GM18502 (cell line): ENCODE measurements at regions not wholly inside any gene's neighbourhood (a gene's known extent, or its start where the extent isn't known, plus 50 kb on each side); places are given as distances from the start of the nearest gene placed in this dataset.
A peak's percentile ranks its signal among the peaks of the same experiment; 100 is the strongest.

Experiments
- ATAC-seq: cut with Tn5 transposase; IDR thresholded peaks from one replicate; pipeline ENCODE4 v1.9.1; 2021; ENCODE audit warnings: mild to moderate bottlenecking; ENCODE audit not compliant: unreplicated experiment, poor library complexity

- ATAC-seq: no peak
Measured at GRCh38 chr6:137434640-137435039, 59.6 kb downstream of the OLIG3 start.

DNA sequence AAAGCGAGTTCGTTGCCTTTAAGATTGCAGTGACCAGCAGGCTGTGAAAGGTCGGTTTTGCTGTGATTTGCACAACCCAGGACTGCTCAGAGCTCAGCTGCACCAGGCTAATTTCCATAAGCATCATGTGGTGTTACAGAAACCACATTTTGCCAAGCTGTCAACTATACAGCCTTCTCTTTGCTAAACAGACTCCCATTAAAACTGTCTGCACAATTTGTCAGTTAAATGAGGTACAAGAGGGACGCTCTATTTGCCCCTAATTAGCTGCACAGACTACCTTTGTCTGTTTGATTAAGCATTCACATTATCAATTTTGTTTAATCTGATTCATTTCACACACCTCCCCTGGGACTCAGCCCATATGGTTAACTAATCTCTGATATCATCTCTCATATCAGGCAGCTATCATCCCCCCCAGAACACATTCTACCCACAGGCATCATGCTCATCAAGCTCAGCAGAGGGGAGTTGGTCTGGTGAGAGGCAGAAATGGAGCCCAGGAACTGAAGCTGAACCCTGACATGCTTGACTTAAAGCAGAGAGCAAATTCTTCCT lies 62.1 kb downstream of the OLIG3 start:
- peak; percentile 71 for ATAC-seq

- peak; percentile 74 for ATAC-seq
Measured at GRCh38 chr6:137430954-137431353, 63.2 kb downstream of the OLIG3 start.

DNA sequence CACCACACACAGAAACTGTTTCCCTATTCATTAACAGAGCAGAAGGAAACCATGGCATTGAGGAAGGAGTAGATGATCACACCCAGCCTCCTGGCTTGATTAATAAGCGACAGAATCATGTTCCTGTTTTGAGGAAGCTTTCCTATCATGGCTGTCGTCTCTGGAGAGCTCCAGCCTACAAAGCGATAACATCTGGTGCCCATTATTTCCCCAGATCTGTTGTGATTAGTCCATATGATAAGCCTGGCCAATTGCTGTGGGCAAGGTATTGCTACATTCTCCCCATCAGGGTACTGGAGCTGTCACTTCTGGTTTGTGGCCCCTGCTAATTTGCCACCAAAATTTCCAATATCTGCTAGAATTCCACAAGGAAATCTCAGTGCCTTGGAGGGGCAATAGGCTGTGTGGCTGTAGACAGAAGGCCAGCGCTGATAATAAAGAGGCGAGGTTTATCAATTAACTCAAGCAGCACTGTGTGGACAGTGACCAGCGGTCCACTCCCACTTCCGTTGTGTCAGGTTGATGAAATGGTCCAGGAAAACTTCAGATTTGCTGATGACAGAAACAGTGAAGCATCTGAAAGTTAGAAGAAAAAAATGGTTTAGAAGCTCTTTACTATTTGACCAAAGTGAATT lies 66.4 kb downstream of the OLIG3 start:
- ATAC-seq: no peak

- no peak for ATAC-seq
Measured at GRCh38 chr6:137426007-137426689, 68.0 kb downstream of the OLIG3 start.

GRCh38 chr6:137424251-137424650 lies 69.9 kb downstream of the OLIG3 start:
- no peak for ATAC-seq

DNA sequence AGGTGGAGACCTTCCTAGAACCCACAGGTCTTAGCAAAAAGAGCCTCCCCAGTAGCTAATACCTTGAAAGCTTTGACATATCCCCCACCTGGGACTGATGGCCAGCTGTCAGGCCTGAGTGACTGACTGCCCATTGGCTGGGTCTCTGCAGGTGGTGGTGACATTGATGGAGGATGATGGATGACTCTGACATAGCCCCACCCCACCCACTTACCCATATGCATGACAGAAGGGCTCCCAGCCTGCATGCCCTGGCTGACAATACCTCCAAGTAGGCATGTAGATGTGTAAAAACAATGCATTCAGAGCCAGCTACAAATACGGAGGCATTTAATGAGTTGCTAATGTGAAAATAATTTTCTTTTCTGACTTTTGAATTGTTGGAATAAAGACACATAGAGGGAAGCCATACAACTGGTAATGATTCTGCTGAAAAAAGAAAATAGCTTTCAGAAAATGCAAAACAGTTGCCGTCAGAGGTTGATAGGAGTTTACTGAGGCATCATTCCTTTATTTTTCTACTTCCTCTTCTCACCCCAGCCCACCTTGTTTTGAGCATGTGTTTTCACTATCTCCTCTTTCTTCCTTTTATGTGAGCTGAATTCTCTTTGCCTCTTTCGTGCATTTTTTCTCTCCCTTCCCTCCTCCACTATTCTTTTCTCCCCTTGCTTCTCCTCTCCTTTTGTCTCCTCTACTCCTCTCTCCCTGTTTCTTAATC lies 70.6 kb downstream of the OLIG3 start:
- ATAC-seq: no peak

DNA sequence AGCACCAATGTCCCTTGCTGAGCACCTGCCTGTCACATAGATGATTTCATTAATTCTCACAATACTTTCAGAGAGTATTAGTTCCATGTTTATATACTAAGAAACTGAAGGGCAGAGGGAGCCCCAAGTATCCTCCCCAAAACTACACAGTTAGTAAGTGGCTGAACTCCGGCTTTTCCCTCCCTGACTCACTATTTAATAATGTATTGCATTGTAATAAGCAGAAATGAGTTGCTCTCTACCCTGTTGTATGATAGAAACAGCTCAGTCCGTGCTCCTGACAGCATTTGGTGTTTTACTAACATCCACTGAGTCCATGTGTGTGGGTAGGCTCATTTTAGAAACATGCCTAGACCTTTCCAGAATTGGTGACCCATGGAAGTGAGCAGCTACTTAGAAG lies 76.8 kb downstream of the OLIG3 start:
- ATAC-seq: no peak

DNA sequence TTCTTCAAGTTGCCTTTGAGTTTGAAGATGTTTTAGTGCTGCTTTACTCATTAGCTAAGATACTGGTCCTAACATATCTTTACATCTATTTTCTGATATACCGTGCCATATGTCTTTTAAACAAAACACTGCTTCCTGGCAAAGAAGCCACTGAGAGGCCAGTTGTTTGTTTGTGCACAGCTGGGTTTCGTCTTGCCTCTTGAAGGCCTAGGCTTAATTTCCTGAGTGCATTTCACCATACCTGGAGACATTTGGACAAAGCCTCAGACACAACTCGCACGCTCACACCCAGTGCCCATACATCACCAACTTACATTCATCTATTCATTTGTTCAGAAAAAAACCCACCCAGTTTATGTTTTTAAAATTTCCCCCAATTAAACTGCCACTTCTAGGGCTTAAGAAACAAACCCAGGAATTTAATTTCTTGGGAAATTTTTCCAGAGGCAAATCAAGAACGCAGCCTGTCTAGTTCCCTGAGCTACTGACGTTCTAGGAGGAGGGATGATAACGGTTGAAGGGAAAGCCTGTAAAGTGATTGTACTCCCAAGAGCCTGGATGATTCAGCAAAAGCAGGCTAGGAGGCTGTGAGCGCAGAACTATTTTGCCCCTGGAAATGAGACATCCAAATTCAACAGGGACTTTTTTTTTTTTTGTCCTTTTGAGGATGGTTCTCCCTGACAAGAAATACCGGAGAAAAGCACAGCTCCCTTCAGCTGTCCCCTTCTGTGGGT lies 77.7 kb downstream of the OLIG3 start:
- no peak for ATAC-seq

DNA sequence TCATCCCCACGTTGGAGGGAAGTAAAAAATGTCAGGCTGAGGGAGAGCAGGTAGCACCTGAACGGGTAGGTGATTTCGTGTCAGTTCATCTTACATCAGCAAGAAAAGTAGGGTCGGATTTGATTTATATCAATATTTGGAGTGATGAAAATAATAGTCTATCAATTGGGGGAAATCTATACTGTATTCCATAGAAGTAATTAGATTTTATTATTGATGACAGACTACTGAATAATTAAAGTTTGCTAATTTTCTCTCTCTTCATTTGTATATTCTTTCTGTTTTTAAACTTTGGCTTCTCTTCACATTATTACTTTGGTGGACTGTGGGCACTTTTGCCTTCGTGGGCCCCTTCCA lies 78.4 kb downstream of the OLIG3 start:
- no peak for ATAC-seq

- ATAC-seq: peak; percentile 94
Measured at GRCh38 chr6:137415127-137415833, 78.9 kb downstream of the OLIG3 start.

DNA sequence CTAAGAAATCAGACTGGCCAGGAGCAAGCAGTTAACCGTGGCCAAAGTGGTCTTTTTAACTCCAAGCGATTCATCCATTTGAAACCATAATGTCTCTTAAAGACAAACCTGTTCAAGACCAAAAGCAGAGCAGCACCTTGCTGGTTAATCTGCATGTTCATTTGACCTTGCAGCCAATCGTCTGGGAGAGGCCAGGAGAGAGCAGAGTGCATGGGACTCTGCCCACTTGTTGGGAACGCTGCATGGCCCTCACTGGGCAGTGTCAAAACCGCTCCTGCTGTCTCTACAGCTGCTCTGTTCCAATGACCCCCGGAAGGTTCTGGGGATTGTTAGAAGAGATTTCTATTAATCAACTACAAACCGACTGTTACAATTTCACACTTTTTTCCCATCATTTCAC lies 79.6 kb downstream of the OLIG3 start:
- ATAC-seq: no peak

DNA sequence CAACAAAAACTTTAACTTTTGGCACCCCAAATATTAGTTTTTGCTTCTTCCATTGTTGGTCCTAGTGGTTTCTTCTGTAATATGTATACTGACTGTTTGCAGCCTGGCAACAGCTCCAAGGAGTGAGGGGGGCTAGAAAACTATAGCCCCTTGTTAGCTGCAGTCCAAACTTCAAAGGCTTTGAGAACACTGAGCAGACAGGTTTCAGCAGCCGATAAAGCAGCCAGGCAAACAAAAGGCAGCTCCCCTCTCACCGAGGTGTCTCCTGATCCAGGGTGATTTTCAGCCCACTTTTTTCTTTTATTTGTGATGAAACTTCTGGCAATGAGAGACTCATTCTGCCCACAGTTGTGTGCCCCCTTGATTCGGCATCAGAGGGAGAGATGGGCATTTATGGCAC lies 80.7 kb downstream of the OLIG3 start:
- no peak for ATAC-seq

GRCh38 chr6:137412562-137412961 lies 81.6 kb downstream of the OLIG3 start:
- ATAC-seq: no peak

DNA sequence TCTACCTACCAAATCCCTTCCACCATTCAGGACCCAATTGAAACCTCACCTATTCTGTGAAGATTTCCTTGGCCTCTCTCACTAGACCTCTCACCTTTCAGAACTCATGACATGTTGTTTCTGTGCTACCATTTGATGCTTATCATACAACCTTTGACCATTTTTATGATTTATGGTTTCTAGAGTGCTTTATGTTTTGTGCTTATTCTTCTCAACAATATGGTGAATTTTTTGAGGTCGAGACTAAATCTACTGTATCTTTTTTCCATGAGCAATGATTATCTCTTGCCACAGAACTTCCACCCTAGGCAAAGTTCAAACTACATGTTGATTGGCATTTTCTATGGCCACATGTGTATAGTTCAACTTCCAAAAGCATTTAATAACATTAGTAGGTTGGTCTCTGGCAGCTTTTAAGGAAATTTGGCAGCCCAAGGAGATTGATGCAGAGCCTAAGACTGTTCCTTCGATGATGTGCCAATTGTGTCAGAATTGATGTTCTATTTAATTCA lies 84.9 kb downstream of the OLIG3 start:
- no peak for ATAC-seq

DNA sequence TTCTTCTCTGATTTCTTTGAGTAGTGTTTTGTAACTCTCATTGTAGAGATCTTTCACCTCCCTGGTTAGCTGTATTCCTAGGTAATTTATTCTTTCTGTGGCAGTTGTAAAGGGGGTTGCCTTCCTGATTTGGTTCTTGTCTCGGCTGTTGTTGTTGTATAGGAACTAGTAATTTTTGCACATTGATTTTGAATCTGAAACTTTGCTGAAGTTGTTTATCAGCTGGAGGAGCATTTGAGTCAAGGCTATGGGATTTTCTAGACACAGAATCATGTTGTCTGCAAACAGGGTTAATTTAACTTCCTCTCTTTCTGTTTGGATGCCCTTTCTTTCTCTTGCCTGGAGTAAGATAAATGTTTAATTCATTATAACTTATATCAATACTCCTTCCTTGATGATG lies 86.4 kb downstream of the OLIG3 start:
- ATAC-seq: no peak

DNA sequence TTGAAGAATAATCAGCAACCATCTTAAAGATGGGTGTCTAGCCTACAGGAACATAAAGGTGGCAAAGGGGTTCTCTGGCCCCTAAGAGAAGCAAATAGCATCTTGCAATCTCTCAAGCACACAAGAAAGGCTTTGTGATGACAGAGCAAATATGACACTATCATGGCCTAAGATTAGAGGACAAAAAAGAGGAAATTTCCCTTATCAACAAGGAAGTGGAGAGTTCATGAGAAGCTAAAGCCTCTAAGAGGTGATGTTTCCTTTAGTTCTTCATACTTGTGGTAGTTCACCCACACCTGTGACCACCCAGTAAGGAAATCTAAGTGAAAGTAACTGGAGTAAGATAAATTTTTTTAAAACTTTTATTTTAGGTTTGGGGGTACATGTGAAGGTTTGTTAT lies 88.4 kb downstream of the OLIG3 start:
- no peak for ATAC-seq

DNA sequence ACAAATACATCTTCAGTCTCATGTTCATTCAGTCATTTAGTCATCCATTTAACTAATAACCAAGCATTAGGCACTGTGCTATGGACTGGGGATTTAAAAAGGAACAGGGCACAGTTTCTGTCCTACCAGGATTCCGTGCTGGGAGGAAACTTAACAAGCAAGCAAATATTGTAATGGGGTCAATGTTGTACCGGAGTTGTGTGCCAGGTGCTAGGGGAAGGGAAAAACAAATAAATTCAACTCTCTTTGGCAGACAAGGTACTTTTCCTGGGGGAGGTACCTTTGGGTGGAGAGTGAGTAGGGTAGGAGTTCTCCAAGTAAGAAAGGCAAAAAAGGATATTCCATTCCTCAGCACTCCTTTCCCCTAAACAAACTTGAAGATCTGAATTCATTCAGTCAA lies 90.3 kb downstream of the OLIG3 start:
- ATAC-seq: no peak

- ATAC-seq: no peak
Measured at GRCh38 chr6:137403443-137403842, 90.8 kb downstream of the OLIG3 start.

DNA sequence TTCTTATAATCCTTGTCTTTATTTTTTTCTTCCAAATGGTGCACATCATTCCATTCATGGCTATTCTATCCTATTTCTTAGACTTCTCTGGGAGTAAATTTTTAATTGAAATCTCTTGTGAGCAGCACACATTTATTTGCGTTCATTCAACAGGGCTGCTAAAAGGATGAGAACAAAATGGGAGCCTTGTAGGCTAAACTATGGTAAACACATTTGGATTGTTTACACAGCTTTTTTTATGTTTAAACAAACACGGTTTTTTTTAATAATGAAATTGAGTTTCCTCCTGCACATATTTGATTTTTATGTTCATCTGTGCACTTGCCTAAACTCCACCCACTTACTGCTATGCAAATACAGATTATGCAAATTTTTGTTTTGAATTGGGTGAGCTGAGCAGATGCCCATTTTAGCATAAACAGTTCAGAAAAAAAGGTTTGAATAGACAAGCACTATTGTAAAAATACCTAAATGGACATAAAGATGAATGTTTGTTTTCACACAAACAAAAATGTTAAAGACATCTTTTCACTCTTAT lies 92.0 kb downstream of the OLIG3 start:
- no peak for ATAC-seq
